Activated B cell treated with CpG ODN at 0.5 μM for 24 hours (primary cell): ENCODE measurements at regions not wholly inside any gene's neighbourhood (a gene's known extent, or its start where the extent isn't known, plus 50 kb on each side); places are given as distances from the start of the nearest gene placed in this dataset.

Experiments
- ATAC-seq: fragments of 200-7000 bp; cut with Tn5 transposase; one replicate; pipeline ENCODE4 v1.10.0; 2021; ENCODE audit warnings: low read depth, mild to moderate bottlenecking, moderate library complexity
- CTCF ChIA-PET: fragments of 350-600 bp; sonication (Branson Sonifier 250); formaldehyde crosslinking; loops from one replicate; lab custom pipeline; 2021; ENCODE audit warnings: antibody characterized with exemption; lab: Charles Lee
- POLR2A ChIA-PET: fragments of 350-600 bp; sonication (Branson Sonifier 250); formaldehyde crosslinking; loops from one replicate; lab custom pipeline; 2021; ENCODE audit warnings: antibody characterized with exemption; lab: Charles Lee
- DNase-seq: peaks from one replicate; pipeline ENCODE4 v3.0.0; 2022
- H3K27ac Mint-ChIP-seq: one replicate; pipeline ENCODE4 v1.8.0; 2020; ENCODE audit warnings: mixed read lengths
- H3K27me3 Mint-ChIP-seq: one replicate; pipeline ENCODE4 v1.8.0; 2021; ENCODE audit warnings: mixed read lengths
- H3K36me3 Mint-ChIP-seq: one replicate; pipeline ENCODE4 v1.8.0; 2021; ENCODE audit warnings: low read depth, mixed read lengths
- H3K4me1 Mint-ChIP-seq: one replicate; pipeline ENCODE4 v1.8.0; 2021; ENCODE audit warnings: mixed read lengths
- H3K4me3 Mint-ChIP-seq: one replicate; pipeline ENCODE4 v1.8.0; 2020; ENCODE audit warnings: mild to moderate bottlenecking, mixed read lengths
- H3K9me3 Mint-ChIP-seq: one replicate; pipeline ENCODE4 v1.8.0; 2020; ENCODE audit warnings: mixed read lengths
- intact Hi-C: fragments of 100-400 bp; cut with micrococcal nuclease; formaldehyde crosslinking; loops from one replicate; pipeline ENCODE4 v1.15.1; 2024
- TF ChIP-seq, protein P1 (sequence below): fragments of 200-600 bp; IDR thresholded peaks from one replicate; pipeline ENCODE4 v1.8.0; 2022; ENCODE audit warnings: antibody characterized with exemption, mild to moderate bottlenecking

DNA sequence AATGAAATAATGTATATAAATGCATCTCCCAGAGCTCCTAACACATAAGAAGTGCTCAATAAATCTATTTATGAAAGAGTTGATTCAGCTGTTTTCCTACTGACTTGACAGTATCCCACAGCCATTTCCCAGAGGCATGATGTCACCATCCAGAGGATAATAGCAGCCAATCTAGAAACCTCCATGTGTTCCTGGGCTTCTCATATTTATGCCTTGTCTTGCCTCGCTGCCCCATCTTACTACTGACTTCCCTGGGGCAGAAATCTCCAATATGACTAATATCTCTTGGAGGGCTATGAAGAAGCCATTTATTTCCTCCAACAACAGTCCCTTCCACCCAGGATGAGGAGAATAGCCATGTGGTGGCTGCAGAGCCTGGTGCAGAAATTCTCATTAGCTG lies 115.4 kb upstream of the NAV2 start:
- TF ChIP-seq, protein P1, sequence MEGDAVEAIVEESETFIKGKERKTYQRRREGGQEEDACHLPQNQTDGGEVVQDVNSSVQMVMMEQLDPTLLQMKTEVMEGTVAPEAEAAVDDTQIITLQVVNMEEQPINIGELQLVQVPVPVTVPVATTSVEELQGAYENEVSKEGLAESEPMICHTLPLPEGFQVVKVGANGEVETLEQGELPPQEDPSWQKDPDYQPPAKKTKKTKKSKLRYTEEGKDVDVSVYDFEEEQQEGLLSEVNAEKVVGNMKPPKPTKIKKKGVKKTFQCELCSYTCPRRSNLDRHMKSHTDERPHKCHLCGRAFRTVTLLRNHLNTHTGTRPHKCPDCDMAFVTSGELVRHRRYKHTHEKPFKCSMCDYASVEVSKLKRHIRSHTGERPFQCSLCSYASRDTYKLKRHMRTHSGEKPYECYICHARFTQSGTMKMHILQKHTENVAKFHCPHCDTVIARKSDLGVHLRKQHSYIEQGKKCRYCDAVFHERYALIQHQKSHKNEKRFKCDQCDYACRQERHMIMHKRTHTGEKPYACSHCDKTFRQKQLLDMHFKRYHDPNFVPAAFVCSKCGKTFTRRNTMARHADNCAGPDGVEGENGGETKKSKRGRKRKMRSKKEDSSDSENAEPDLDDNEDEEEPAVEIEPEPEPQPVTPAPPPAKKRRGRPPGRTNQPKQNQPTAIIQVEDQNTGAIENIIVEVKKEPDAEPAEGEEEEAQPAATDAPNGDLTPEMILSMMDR: no peak
- H3K4me1 Mint-ChIP-seq: no peaks in the 10 kb centered on the region
- H3K27ac Mint-ChIP-seq: no peak overlapping the region
- CTCF ChIA-PET: no interaction called here
- no peaks in the 10 kb centered on the region for H3K9me3 Mint-ChIP-seq
- no peaks in the 10 kb centered on the region for H3K36me3 Mint-ChIP-seq
- ATAC-seq (no peak), DNase-seq (no peak)
- intact Hi-C loops: no loop called here
- POLR2A ChIA-PET: no interaction called here
- peaks cover under 1% of the 10 kb centered on the region for H3K27me3 Mint-ChIP-seq
- no peak overlapping the region for H3K4me3 Mint-ChIP-seq

DNA sequence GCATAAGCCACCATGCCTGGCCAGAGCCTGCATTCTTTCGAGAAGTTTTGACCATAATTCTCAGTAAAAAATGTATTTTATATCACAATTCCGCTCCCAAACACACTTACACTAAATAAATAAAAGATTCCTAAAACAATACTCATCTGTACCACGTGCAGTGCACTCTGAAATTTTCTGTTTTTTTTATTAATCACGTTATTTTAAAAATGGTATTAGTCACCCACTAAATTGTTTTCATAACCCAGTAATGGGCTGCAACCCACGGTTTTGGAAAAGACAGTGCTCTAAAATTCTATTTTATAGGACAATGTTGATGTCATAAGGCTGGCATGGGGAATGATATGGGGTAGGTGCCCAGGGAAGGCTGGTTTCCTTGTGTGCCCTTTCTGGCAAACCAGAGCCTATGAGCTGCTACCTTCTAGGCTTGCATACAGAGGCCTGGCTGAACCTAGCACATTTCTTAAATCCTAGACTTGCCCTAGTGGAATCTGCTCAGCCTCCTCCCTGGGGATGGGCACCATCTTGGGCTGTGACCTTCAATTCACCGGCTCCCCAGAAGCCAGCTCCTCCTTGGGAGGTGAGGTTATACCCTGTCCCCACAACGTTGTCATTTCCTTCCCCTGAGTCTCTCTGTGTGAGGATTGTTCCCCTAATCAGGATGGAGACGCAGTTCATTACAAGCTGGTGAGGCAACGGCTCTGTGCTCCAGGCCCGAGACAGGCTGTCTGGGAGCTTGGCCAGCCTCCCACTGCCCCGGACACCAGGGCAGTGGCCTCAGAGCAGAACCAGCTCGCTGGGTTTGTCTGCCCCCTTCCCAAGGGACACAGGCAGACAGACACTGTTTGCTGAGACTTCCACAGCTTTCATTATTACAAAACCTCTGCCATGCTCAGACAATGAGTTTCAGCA lies 116.5 kb upstream of the NAV2 start:
- CTCF ChIA-PET: no interaction called here
- Mint-ChIP-seq H3K9me3 (no peaks in the 10 kb centered on the region), H3K4me3 (no peak overlapping the region), H3K36me3 (no peaks in the 10 kb centered on the region), H3K4me1 (no peaks in the 10 kb centered on the region), H3K27me3 (peaks cover 3% of the 10 kb centered on the region), H3K27ac (no peak overlapping the region)
- intact Hi-C loops: no loop called here
- POLR2A ChIA-PET: no interaction called here
- DNase-seq: no peak
- no peak for ATAC-seq
- TF ChIP-seq, protein P1: no peak

DNA sequence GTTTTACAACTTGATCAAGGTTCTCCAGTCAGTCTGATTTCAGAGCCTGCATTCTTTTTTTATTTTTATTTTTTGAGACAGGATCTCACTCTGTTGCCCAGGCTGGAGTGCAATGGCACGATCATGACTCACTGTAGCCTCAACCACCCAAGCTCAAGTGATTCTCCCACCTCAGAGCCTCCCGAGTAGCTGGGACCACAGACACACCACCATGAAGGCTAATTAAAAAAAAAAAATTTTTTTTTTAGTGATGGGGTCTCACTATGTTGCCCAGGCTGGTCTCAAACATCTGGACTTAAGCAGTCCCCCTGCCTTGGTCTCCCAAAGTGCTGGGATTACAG lies 117.2 kb upstream of the NAV2 start:
- Mint-ChIP-seq H3K4me3 (no peak overlapping the region), H3K9me3 (no peaks in the 10 kb centered on the region), H3K27ac (no peak overlapping the region), H3K27me3 (peaks cover 3% of the 10 kb centered on the region), H3K36me3 (no peaks in the 10 kb centered on the region), H3K4me1 (no peaks in the 10 kb centered on the region)
- CTCF ChIA-PET: no interaction called here
- intact Hi-C loops: no loop called here
- ATAC-seq (no peak), DNase-seq (no peak)
- POLR2A ChIA-PET: no interaction called here
- TF ChIP-seq, protein P1: no peak

DNA sequence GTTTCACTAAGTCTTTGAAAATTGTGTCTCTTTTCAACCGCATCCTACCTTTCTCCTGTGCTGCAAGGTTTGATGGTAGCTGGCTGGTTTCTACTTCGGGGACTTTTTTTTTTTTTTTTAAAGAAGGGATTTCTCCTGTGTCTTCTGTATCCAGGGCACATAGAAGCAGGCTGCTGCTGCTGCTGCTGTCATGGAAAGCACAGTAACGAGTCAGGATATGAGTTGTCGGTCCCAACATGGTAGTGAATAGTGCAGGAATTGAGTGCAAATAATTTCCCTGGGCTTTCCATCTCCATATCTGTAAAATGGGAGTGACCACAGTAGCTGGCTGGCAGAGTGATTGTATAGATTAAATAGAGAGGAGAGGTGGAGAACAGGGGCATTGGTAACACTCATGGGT lies 118.3 kb upstream of the NAV2 start:
- DNase-seq (no peak), ATAC-seq (no peak)
- Mint-ChIP-seq H3K27ac (no peak overlapping the region), H3K4me1 (no peaks in the 10 kb centered on the region), H3K36me3 (no peaks in the 10 kb centered on the region), H3K4me3 (no peak overlapping the region), H3K9me3 (no peaks in the 10 kb centered on the region), H3K27me3 (peaks cover 5% of the 10 kb centered on the region)
- intact Hi-C loops: no loop called here
- TF ChIP-seq, protein P1: no peak
- CTCF ChIA-PET: no interaction called here
- POLR2A ChIA-PET: interaction anchor here (0.7 kb wide), 1 partner anchor 116 kb away, joined by 3 read pairs; no protein-coding TSS in a partner anchor

DNA sequence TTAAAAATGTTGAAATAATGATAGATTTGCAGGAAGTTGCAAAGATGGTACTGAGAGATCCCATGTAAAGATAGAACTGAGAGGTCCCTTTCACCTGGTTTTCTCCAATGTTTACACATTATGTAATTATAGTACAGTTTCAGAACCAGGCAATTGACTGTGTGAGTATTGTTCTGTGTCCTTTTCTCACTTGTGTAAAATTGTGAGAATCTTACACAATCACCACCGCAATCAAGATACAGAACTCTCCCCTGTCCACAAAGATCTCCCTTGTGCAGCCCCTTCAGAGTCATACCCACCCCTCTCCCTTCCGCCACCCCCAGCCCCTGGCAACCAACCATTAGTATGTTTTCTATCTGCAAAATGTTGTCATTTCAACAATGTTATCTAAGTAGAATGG lies 119.8 kb upstream of the NAV2 start:
- Mint-ChIP-seq H3K4me1 (no peaks in the 10 kb centered on the region), H3K9me3 (no peaks in the 10 kb centered on the region), H3K4me3 (no peak overlapping the region), H3K36me3 (no peaks in the 10 kb centered on the region), H3K27me3 (peaks cover 7% of the 10 kb centered on the region), H3K27ac (no peak overlapping the region)
- no peak for ATAC-seq
- TF ChIP-seq, protein P1: no peak
- CTCF ChIA-PET: no interaction called here
- DNase-seq: no peak
- POLR2A ChIA-PET: no interaction called here
- intact Hi-C loops: no loop called here
